ENCODE measurements at regions not wholly inside any gene's neighbourhood (a gene's known extent, or its start where the extent isn't known, plus 50 kb on each side); places are given as distances from the start of the nearest gene placed in this dataset.

GRCh38 chr2:9697909-9698308 lies 67.1 kb upstream of the YWHAQ start:
- no peaks in the 10 kb centered on the region for H3K36me3 Mint-ChIP-seq (ENCODE audit: low read depth)
- H3K9me3 Mint-ChIP-seq (ENCODE audit: low read depth) = peaks cover 6% of the 10 kb centered on the region
- H3K4me3 Mint-ChIP-seq = no peak overlapping the region
- H3K27me3 Mint-ChIP-seq = no peaks in the 10 kb centered on the region
- POLR2A ChIA-PET = no interaction called here
- ATAC-seq (peak; percentile 62), DNase-seq (peak; percentile 53)
- peak overlapping the region; percentile 7 for H3K27ac Mint-ChIP-seq
- intact Hi-C loops (cut with DNase I, micrococcal nuclease) = no loop called here
- CTCF ChIA-PET = interaction anchor here (1.1 kb wide), 1 partner anchor 102 kb away, joined by 3 read pairs; no protein-coding TSS in a partner anchor
- H3K4me1 Mint-ChIP-seq = peaks cover 39% of the 10 kb centered on the region

- DNase-seq (peak; percentile 27), ATAC-seq (no peak)
- no peaks in the 10 kb centered on the region for H3K36me3 Mint-ChIP-seq (ENCODE audit: low read depth)
- CTCF ChIA-PET = interaction anchor here (0.6 kb wide), 1 partner anchor 207 kb away, joined by 3 read pairs; no protein-coding TSS in a partner anchor
- no peaks in the 10 kb centered on the region for H3K27me3 Mint-ChIP-seq
- H3K4me3 Mint-ChIP-seq = no peak overlapping the region
- POLR2A ChIA-PET = no interaction called here
- H3K9me3 Mint-ChIP-seq (ENCODE audit: low read depth) = peaks cover 6% of the 10 kb centered on the region
- peak overlapping the region; percentile 2 for H3K27ac Mint-ChIP-seq
- peaks cover 44% of the 10 kb centered on the region for H3K4me1 Mint-ChIP-seq
- intact Hi-C loops (cut with DNase I, micrococcal nuclease) = no loop called here
Observed at GRCh38 chr2:9699139-9700108, 68.6 kb upstream of the YWHAQ start.

GRCh38 chr2:9700109-9700495 lies 69.3 kb upstream of the YWHAQ start:
- ChIA-PET POLR2A (no interaction called here), CTCF (no interaction called here)
- peaks cover 6% of the 10 kb centered on the region for H3K9me3 Mint-ChIP-seq (ENCODE audit: low read depth)
- H3K27me3 Mint-ChIP-seq = no peaks in the 10 kb centered on the region
- DNase-seq (no peak), ATAC-seq (no peak)
- intact Hi-C loops (cut with DNase I, micrococcal nuclease) = no loop called here
- no peak overlapping the region for H3K4me3 Mint-ChIP-seq
- peak overlapping the region; percentile 2 for H3K27ac Mint-ChIP-seq
- peaks cover 46% of the 10 kb centered on the region for H3K4me1 Mint-ChIP-seq
- H3K36me3 Mint-ChIP-seq (ENCODE audit: low read depth) = no peaks in the 10 kb centered on the region

- POLR2A ChIA-PET = interaction anchor here (0.9 to 1.5 kb wide), 8 partner anchors 9 to 108 kb away, joined by 3 to 12 read pairs (median 4); partner anchors contain the start of gene YWHAQ
- peaks cover 42% of the 10 kb centered on the region for H3K4me1 Mint-ChIP-seq
Observed at GRCh38 chr2:9702604-9703084, 71.8 kb upstream of the YWHAQ start.

GRCh38 chr2:9703085-9703678 lies 72.4 kb upstream of the YWHAQ start:
- H3K4me1 Mint-ChIP-seq = peaks cover 42% of the 10 kb centered on the region

More at GRCh38 chr2:9702604-9703084, 71.8 kb upstream of the YWHAQ start:
- intact Hi-C loops (cut with DNase I, micrococcal nuclease) = loop anchor here (1.0 to 2.0 kb wide), 6 partner anchors 10 to 150 kb away; no protein-coding TSS in a partner anchor
- Mint-ChIP-seq H3K9me3 (ENCODE audit: low read depth) (peaks cover 6% of the 10 kb centered on the region), H3K36me3 (ENCODE audit: low read depth) (no peaks in the 10 kb centered on the region), H3K4me3 (no peak overlapping the region), H3K27me3 (no peaks in the 10 kb centered on the region), H3K27ac (peak overlapping the region; percentile 15)
- DNase-seq (no peak), ATAC-seq (no peak)
- CTCF ChIA-PET = interaction anchor here (0.5 to 2.8 kb wide), 9 partner anchors 7 to 154 kb away, joined by 3 to 14 read pairs (median 4); partner anchors contain the start of gene YWHAQ

GRCh38 chr2:9703701-9704221 lies 73.0 kb upstream of the YWHAQ start:
- Mint-ChIP-seq H3K36me3 (ENCODE audit: low read depth) (no peaks in the 10 kb centered on the region), H3K4me1 (peaks cover 46% of the 10 kb centered on the region), H3K27ac (peak overlapping the region; percentile 37), H3K4me3 (no peak overlapping the region), H3K27me3 (no peaks in the 10 kb centered on the region), H3K9me3 (ENCODE audit: low read depth) (peaks cover 6% of the 10 kb centered on the region)
- ChIA-PET CTCF (interaction anchor here (0.6 to 2.8 kb wide), 7 partner anchors 9 to 808 kb away, joined by 3 to 14 read pairs (median 4); no protein-coding TSS in a partner anchor), POLR2A (interaction anchor here (0.9 to 1.5 kb wide), 6 partner anchors 8 to 96 kb away, joined by 4 to 12 read pairs (median 6); partner anchors contain the start of gene YWHAQ)
- DNase-seq (no peak), ATAC-seq (peak; percentile 20)
- intact Hi-C loops (cut with DNase I, micrococcal nuclease) = loop anchor here (1.0 to 2.0 kb wide), 6 partner anchors 9 to 151 kb away; no protein-coding TSS in a partner anchor

More at GRCh38 chr2:9703085-9703678, 72.4 kb upstream of the YWHAQ start:
- ChIA-PET POLR2A (interaction anchor here (0.9 to 1.5 kb wide), 8 partner anchors 9 to 109 kb away, joined by 3 to 12 read pairs (median 4); partner anchors contain the start of gene YWHAQ), CTCF (interaction anchor here (0.5 to 2.8 kb wide), 11 partner anchors 8 to 154 kb away, joined by 3 to 14 read pairs (median 3); partner anchors contain the start of gene YWHAQ)
- Mint-ChIP-seq H3K9me3 (ENCODE audit: low read depth) (peaks cover 6% of the 10 kb centered on the region), H3K36me3 (ENCODE audit: low read depth) (no peaks in the 10 kb centered on the region), H3K27ac (peak overlapping the region; percentile 37), H3K4me3 (no peak overlapping the region), H3K27me3 (no peaks in the 10 kb centered on the region)
- ATAC-seq = peak; percentile 96
- intact Hi-C loops (cut with DNase I, micrococcal nuclease) = loop anchor here (1.0 to 2.0 kb wide), 6 partner anchors 9 to 151 kb away; no protein-coding TSS in a partner anchor
- peak; percentile 91 for DNase-seq

- H3K9me3 Mint-ChIP-seq (ENCODE audit: low read depth) = peaks cover 3% of the 10 kb centered on the region
- H3K4me3 Mint-ChIP-seq = no peak overlapping the region
- no peak for DNase-seq
- ChIA-PET CTCF (interaction anchor here (0.5 to 2.8 kb wide), 4 partner anchors 9 to 807 kb away, joined by 3 to 14 read pairs (median 3); no protein-coding TSS in a partner anchor), POLR2A (interaction anchor here (0.9 kb wide), 1 partner anchor 12 kb away, joined by 3 read pairs; no protein-coding TSS in a partner anchor)
- ATAC-seq = no peak
- H3K36me3 Mint-ChIP-seq (ENCODE audit: low read depth) = no peaks in the 10 kb centered on the region
- no peaks in the 10 kb centered on the region for H3K27me3 Mint-ChIP-seq
- no peak overlapping the region for H3K27ac Mint-ChIP-seq
- peaks cover 47% of the 10 kb centered on the region for H3K4me1 Mint-ChIP-seq
- intact Hi-C loops (cut with DNase I, micrococcal nuclease) = no loop called here
Observed at GRCh38 chr2:9704600-9704999, 73.8 kb upstream of the YWHAQ start.

GRCh38 chr2:9705196-9705595 lies 74.4 kb upstream of the YWHAQ start:
- H3K4me3 Mint-ChIP-seq = no peak overlapping the region
- H3K9me3 Mint-ChIP-seq (ENCODE audit: low read depth) = peaks cover 3% of the 10 kb centered on the region
- intact Hi-C loops (cut with DNase I, micrococcal nuclease) = loop anchor here in 1 of 2 experiments (5.0 kb wide), 1 partner anchor 98 kb away; no protein-coding TSS in a partner anchor
- H3K4me1 Mint-ChIP-seq = peaks cover 47% of the 10 kb centered on the region
- no peaks in the 10 kb centered on the region for H3K36me3 Mint-ChIP-seq (ENCODE audit: low read depth)
- no peaks in the 10 kb centered on the region for H3K27me3 Mint-ChIP-seq
- ChIA-PET POLR2A (interaction anchor here (0.9 kb wide), 1 partner anchor 12 kb away, joined by 3 read pairs; no protein-coding TSS in a partner anchor), CTCF (interaction anchor here (0.6 to 2.8 kb wide), 2 partner anchors 10 to 31 kb away, joined by 3 to 14 read pairs; no protein-coding TSS in a partner anchor)
- ATAC-seq (no peak), DNase-seq (no peak)
- no peak overlapping the region for H3K27ac Mint-ChIP-seq

GRCh38 chr2:9707008-9707407 lies 76.2 kb upstream of the YWHAQ start:
- POLR2A ChIA-PET = no interaction called here
- intact Hi-C loops (cut with DNase I, micrococcal nuclease) = loop anchor here in 1 of 2 experiments (5.0 kb wide), 1 partner anchor 100 kb away; no protein-coding TSS in a partner anchor
- CTCF ChIA-PET = interaction anchor here (1.3 kb wide), 1 partner anchor 92 kb away, joined by 5 read pairs; no protein-coding TSS in a partner anchor
- Mint-ChIP-seq H3K9me3 (ENCODE audit: low read depth) (no peaks in the 10 kb centered on the region), H3K27me3 (no peaks in the 10 kb centered on the region), H3K4me1 (peaks cover 63% of the 10 kb centered on the region), H3K27ac (no peak overlapping the region), H3K36me3 (ENCODE audit: low read depth) (no peaks in the 10 kb centered on the region), H3K4me3 (no peak overlapping the region)
- DNase-seq = no peak
- no peak for ATAC-seq

- intact Hi-C loops (cut with DNase I, micrococcal nuclease) = loop anchor here (2.0 to 5.0 kb wide), 5 partner anchors 31 to 153 kb away; partner anchors contain the start of gene ADAM17 (in 1 of the 2)
- Mint-ChIP-seq H3K27me3 (no peaks in the 10 kb centered on the region), H3K36me3 (ENCODE audit: low read depth) (no peaks in the 10 kb centered on the region), H3K9me3 (ENCODE audit: low read depth) (no peaks in the 10 kb centered on the region), H3K27ac (no peak overlapping the region), H3K4me1 (peaks cover 64% of the 10 kb centered on the region), H3K4me3 (no peak overlapping the region)
- ATAC-seq (no peak), DNase-seq (no peak)
- POLR2A ChIA-PET = interaction anchor here (0.6 kb wide), 1 partner anchor 49 kb away, joined by 11 read pairs; no protein-coding TSS in a partner anchor
- CTCF ChIA-PET = interaction anchor here (0.7 to 1.3 kb wide), 2 partner anchors 91 to 224 kb away, joined by 3 to 5 read pairs; no protein-coding TSS in a partner anchor
Observed at GRCh38 chr2:9707611-9708160, 76.9 kb upstream of the YWHAQ start.
